Karpas-422 (cell line): ENCODE measurements at regions not wholly inside any gene's neighbourhood (a gene's known extent, or its start where the extent isn't known, plus 50 kb on each side); places are given as distances from the start of the nearest gene placed in this dataset.

Experiments
- DNase-seq: peaks from one replicate; pipeline ENCODE4 v3.0.0-alpha.2; 2015
- H2AFZ ChIP-seq: fragments of 200-600 bp; sonication (generic); 2 replicates; pipeline ENCODE4 v1.6.1; 2014; ENCODE audit warnings: antibody characterized with exemption, low read length, mixed read lengths
- H3K27ac ChIP-seq: fragments of 200-600 bp; sonication (generic); 2 replicates; pipeline ENCODE4 v1.5.1; 2014; ENCODE audit warnings: mild to moderate bottlenecking, low read length, moderate library complexity
- H3K27me3 ChIP-seq: fragments of 200-600 bp; sonication (generic); 2 replicates; pipeline ENCODE4 v1.6.1; 2014; ENCODE audit warnings: low read length, mixed read lengths
- H3K36me3 ChIP-seq: fragments of 200-600 bp; sonication (generic); 2 replicates; pipeline ENCODE4 v1.6.1; 2014; ENCODE audit warnings: low read length, mixed read lengths; ENCODE audit not compliant: insufficient read depth
- H3K4me1 ChIP-seq: fragments of 200-600 bp; sonication (generic); 2 replicates; pipeline ENCODE4 v1.6.1; 2014; ENCODE audit warnings: mild to moderate bottlenecking, low read length, mixed read lengths
- H3K4me2 ChIP-seq: fragments of 200-600 bp; sonication (generic); 2 replicates; pipeline ENCODE4 v1.6.1; 2014; ENCODE audit warnings: low read length, low read depth, mild to moderate bottlenecking; ENCODE audit not compliant: poor library complexity, severe bottlenecking
- H3K4me3 ChIP-seq: fragments of 200-600 bp; sonication (generic); 2 replicates; pipeline ENCODE4 v1.5.1; 2014; ENCODE audit warnings: mild to moderate bottlenecking, antibody characterized with exemption, low read length, mixed read lengths
- H3K79me2 ChIP-seq: fragments of 200-600 bp; sonication (generic); 2 replicates; pipeline ENCODE4 v1.6.1; 2014; ENCODE audit warnings: mild to moderate bottlenecking, low read length, mixed read lengths
- H3K9ac ChIP-seq: fragments of 200-600 bp; sonication (generic); 2 replicates; pipeline ENCODE4 v1.6.0; 2014; ENCODE audit warnings: low read length
- H3K9me2 ChIP-seq: fragments of 200-600 bp; sonication (generic), shearing (Covaris generic); replicated peaks from 2 replicates; pipeline ENCODE4 v1.6.0; 2014; ENCODE audit warnings: mild to moderate bottlenecking, low read length, moderate library complexity; ENCODE audit not compliant: insufficient read depth
- H3K9me3 ChIP-seq: fragments of 300-700, 200-600 bp; sonication (generic); 2 replicates; pipeline ENCODE4 v1.6.1; 2014; ENCODE audit warnings: low read length, mixed read lengths
- H4K20me1 ChIP-seq: fragments of 200-600 bp; sonication (generic); 2 replicates; pipeline ENCODE4 v1.6.1; 2014; ENCODE audit warnings: mild to moderate bottlenecking, antibody characterized with exemption, low read length, low read depth; ENCODE audit not compliant: insufficient read depth

- Histone ChIP-seq H3K79me2 (no peaks in the 10 kb centered on the region), H3K36me3 (no peaks in the 10 kb centered on the region), H3K9ac (no peak overlapping the region), H3K27ac (no peak overlapping the region), H4K20me1 (no peaks in the 10 kb centered on the region), H3K9me2 (no peaks in the 10 kb centered on the region), H3K4me2 (no peak overlapping the region), H3K4me1 (no peaks in the 10 kb centered on the region), H3K9me3 (no peaks in the 10 kb centered on the region), H3K4me3 (no peak overlapping the region), H2AFZ (no peak overlapping the region), H3K27me3 (no peaks in the 10 kb centered on the region)
- no peak for DNase-seq
These were observed 112.6 kb downstream of the AIPL1 start for GRCh38 chr17:6322316-6322715.

DNA sequence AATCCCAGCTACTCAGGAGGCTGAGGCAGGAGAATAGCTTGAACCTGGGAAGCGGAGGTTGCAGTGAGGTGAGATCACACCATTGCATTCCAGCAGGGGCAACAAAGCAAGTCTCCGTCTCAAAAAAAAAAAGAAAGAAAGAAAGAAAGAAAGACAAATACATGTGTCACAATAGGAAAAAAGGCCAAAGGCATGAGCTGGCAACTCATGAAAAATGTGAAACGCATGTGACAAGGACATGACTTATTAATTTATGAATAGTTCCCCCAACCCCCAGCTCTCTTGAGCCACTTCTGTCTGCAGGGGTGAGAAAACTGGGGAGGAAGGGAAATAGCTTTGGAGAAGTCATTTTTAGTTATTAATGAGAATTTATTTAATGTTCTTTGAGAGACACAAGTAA lies 120.6 kb downstream of the AIPL1 start:
- no peaks in the 10 kb centered on the region for H3K9me2 ChIP-seq
- H3K36me3 ChIP-seq = no peaks in the 10 kb centered on the region
- H3K27me3 ChIP-seq = no peaks in the 10 kb centered on the region
- no peak overlapping the region for H3K4me3 ChIP-seq
- no peak overlapping the region for H3K27ac ChIP-seq
- no peaks in the 10 kb centered on the region for H3K4me1 ChIP-seq
- no peaks in the 10 kb centered on the region for H4K20me1 ChIP-seq
- H3K4me2 ChIP-seq = no peak overlapping the region
- no peak overlapping the region for H3K9ac ChIP-seq
- H3K79me2 ChIP-seq = no peaks in the 10 kb centered on the region
- H2AFZ ChIP-seq = no peak overlapping the region
- no peak for DNase-seq
- H3K9me3 ChIP-seq = no peaks in the 10 kb centered on the region

GRCh38 chr17:6313835-6314234 lies 121.1 kb downstream of the AIPL1 start:
- H3K27ac ChIP-seq = no peak overlapping the region
- H3K27me3 ChIP-seq = no peaks in the 10 kb centered on the region
- H3K9me3 ChIP-seq = no peaks in the 10 kb centered on the region
- no peak overlapping the region for H3K4me3 ChIP-seq
- no peak overlapping the region for H3K9ac ChIP-seq
- H4K20me1 ChIP-seq = no peaks in the 10 kb centered on the region
- no peaks in the 10 kb centered on the region for H3K4me1 ChIP-seq
- no peak for DNase-seq
- no peaks in the 10 kb centered on the region for H3K36me3 ChIP-seq
- no peak overlapping the region for H3K4me2 ChIP-seq
- no peak overlapping the region for H2AFZ ChIP-seq
- H3K79me2 ChIP-seq = no peaks in the 10 kb centered on the region
- H3K9me2 ChIP-seq = no peaks in the 10 kb centered on the region

DNA sequence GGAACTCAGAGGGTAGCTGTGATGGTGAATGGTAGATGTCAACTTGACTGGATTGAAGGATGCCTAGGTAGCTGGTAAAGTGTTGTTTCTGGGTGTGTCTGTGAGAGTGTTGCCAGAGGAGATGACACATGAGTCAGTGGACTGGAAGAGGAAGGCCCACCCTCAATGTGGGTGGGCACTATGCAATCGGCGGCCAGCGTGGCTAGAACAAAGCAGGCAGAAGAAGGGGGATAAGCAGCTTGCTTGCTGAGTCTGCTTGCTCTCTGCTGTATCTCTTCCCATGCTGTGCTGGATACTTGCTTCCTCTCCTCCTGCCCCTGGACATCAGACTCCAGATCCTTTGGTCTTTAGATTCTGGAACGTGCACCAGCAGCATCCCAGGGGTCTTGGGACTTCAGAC lies 128.1 kb downstream of the AIPL1 start:
- H3K9me2 ChIP-seq = no peaks in the 10 kb centered on the region
- H3K27ac ChIP-seq = no peak overlapping the region
- H3K9ac ChIP-seq = no peak overlapping the region
- no peak for DNase-seq
- no peaks in the 10 kb centered on the region for H3K4me1 ChIP-seq
- H2AFZ ChIP-seq = no peak overlapping the region
- no peaks in the 10 kb centered on the region for H3K9me3 ChIP-seq
- no peak overlapping the region for H3K4me3 ChIP-seq
- no peak overlapping the region for H3K4me2 ChIP-seq
- H3K36me3 ChIP-seq = no peaks in the 10 kb centered on the region
- no peaks in the 10 kb centered on the region for H4K20me1 ChIP-seq
- no peaks in the 10 kb centered on the region for H3K79me2 ChIP-seq
- H3K27me3 ChIP-seq = no peaks in the 10 kb centered on the region

- Histone ChIP-seq H3K27ac (no peak overlapping the region), H3K4me2 (no peak overlapping the region), H3K36me3 (no peaks in the 10 kb centered on the region), H3K4me1 (no peaks in the 10 kb centered on the region), H3K79me2 (no peaks in the 10 kb centered on the region), H4K20me1 (no peaks in the 10 kb centered on the region), H3K4me3 (no peak overlapping the region), H3K9me2 (no peaks in the 10 kb centered on the region), H3K9ac (no peak overlapping the region), H2AFZ (no peak overlapping the region), H3K27me3 (no peaks in the 10 kb centered on the region), H3K9me3 (no peaks in the 10 kb centered on the region)
- no peak for DNase-seq
These were observed 129.1 kb downstream of the AIPL1 start for GRCh38 chr17:6305613-6306360.

DNA sequence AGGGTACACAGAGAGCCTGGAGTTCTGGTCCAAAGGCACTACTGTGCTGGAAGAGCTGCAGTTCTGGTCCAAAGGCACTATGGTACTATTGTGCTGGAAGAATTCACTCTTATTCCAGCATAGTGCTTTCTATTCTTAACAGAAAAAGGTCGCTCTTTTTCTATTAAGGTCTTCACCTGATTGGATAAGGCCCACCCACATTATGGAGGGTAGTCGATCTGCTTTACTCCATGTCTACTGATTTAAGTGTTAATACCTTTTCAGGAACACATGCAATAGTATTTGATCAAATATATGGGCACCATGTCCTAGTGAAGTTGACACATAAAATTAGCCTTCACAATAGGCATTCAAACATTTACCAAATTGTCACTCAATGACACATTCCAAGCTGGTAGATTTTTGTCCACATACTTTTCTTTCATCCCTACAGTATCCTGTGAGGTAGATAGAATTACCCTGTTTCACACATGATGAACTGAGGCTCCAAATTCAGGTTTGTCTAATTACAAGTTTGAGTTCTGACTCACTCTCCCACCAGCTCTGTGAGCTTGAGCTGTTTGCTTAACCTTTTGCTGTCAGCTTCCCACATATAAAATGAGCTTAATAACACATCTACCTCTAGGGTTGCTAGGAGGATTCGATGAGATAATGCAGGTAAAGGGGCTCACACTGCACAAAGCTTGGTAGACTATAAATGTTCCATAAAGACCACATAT lies 129.9 kb downstream of the AIPL1 start:
- DNase-seq = no peak
- no peak overlapping the region for H3K27ac ChIP-seq

DNA sequence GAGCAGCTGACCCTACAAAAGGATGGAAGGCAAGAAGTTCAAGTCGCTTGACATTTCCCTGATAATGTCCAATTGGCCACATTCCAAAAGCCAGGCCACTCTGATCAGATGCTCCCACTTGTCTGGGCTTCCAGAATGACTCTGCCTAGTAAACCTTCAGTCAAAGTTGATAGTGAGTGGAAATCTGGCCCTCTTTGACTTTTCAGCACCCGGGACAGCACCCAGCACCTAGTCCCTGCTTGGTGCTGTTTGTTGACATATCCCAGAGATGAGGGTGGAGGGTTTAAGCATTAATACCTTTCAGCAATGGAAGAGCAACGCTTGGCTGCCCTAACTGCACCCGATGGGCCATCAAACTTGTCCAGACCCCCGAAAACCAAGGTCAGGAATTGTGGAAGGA lies 131.3 kb downstream of the AIPL1 start:
- Histone ChIP-seq H3K4me2 (no peak overlapping the region), H3K4me1 (no peaks in the 10 kb centered on the region), H3K27ac (no peak overlapping the region), H3K4me3 (no peak overlapping the region), H4K20me1 (no peaks in the 10 kb centered on the region), H3K36me3 (no peaks in the 10 kb centered on the region), H3K9me2 (no peaks in the 10 kb centered on the region), H3K9ac (no peak overlapping the region), H3K79me2 (no peaks in the 10 kb centered on the region), H3K27me3 (no peaks in the 10 kb centered on the region), H2AFZ (no peak overlapping the region), H3K9me3 (no peaks in the 10 kb centered on the region)
- DNase-seq = peak; percentile 71

More for the DNA sequence above, 129.9 kb downstream of the AIPL1 start:
- no peaks in the 10 kb centered on the region for H3K9me3 ChIP-seq
- no peaks in the 10 kb centered on the region for H3K79me2 ChIP-seq
- H3K9ac ChIP-seq = no peak overlapping the region
- H3K27me3 ChIP-seq = no peaks in the 10 kb centered on the region
- no peaks in the 10 kb centered on the region for H3K4me1 ChIP-seq
- H2AFZ ChIP-seq = no peak overlapping the region
- no peaks in the 10 kb centered on the region for H4K20me1 ChIP-seq
- H3K4me2 ChIP-seq = no peak overlapping the region
- no peak overlapping the region for H3K4me3 ChIP-seq
- H3K9me2 ChIP-seq = no peaks in the 10 kb centered on the region
- H3K36me3 ChIP-seq = no peaks in the 10 kb centered on the region

DNA sequence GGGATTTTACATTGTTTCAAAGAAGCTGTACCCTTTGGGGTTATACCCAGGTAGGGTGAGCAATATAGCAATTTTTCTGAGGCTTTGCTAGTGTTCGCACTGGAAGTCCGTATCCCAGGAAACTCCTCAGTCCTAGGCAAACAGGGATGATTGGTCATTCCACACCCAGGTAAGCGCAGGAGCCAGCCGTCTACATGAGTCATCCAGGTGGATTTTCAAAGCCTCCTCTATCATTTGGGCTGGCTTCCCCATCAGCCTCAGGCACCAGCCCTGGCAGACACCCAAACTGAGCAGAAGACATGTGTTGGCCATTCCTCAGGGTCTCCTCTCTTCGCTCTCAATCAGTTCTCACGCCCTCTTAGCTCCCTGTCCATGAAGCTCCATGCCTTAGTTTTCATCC lies 135.6 kb downstream of the AIPL1 start:
- no peaks in the 10 kb centered on the region for H3K9me3 ChIP-seq
- no peaks in the 10 kb centered on the region for H3K79me2 ChIP-seq
- H3K9ac ChIP-seq = no peak overlapping the region
- H3K4me3 ChIP-seq = no peak overlapping the region
- H3K4me1 ChIP-seq = no peaks in the 10 kb centered on the region
- H2AFZ ChIP-seq = no peak overlapping the region
- H3K4me2 ChIP-seq = no peak overlapping the region
- no peaks in the 10 kb centered on the region for H3K27me3 ChIP-seq
- H4K20me1 ChIP-seq = no peaks in the 10 kb centered on the region
- DNase-seq = no peak
- H3K36me3 ChIP-seq = no peaks in the 10 kb centered on the region
- H3K27ac ChIP-seq = no peak overlapping the region
- H3K9me2 ChIP-seq = no peaks in the 10 kb centered on the region
